GM18868 (cell line): ENCODE measurements at regions not wholly inside any gene's neighbourhood (a gene's known extent, or its start where the extent isn't known, plus 50 kb on each side); places are given as distances from the start of the nearest gene placed in this dataset.
A peak's percentile ranks its signal among the peaks of the same experiment; 100 is the strongest.

Experiments used
- ATAC-seq: cut with Tn5 transposase; IDR thresholded peaks from one replicate; pipeline ENCODE4 v1.9.1; 2021; ENCODE audit warnings: mild to moderate bottlenecking, moderate library complexity; ENCODE audit not compliant: unreplicated experiment

- ATAC-seq: no peak
Observed at GRCh38 chr2:20523073-20523798, 76.4 kb downstream of the RHOB start.

- no peak for ATAC-seq
Observed at GRCh38 chr2:20523799-20524187, 76.9 kb downstream of the RHOB start.

- peak; percentile 65 for ATAC-seq
Observed at GRCh38 chr2:20524412-20525040, 77.7 kb downstream of the RHOB start.

- peak; percentile 92 for ATAC-seq
Observed at GRCh38 chr2:20525041-20526035, 78.5 kb downstream of the RHOB start.

GRCh38 chr2:20526160-20526559, 79.3 kb downstream of the RHOB start:
- no peak for ATAC-seq

- no peak for ATAC-seq
Observed at GRCh38 chr2:20526708-20527107, 79.8 kb downstream of the RHOB start.

- no peak for ATAC-seq
Observed at GRCh38 chr2:20528713-20529112, 81.8 kb downstream of the RHOB start.

GRCh38 chr2:20530520-20530919, 83.6 kb downstream of the RHOB start:
- no peak for ATAC-seq

GRCh38 chr2:20531633-20532262, 84.9 kb downstream of the RHOB start:
- no peak for ATAC-seq

- no peak for ATAC-seq
Observed at GRCh38 chr2:20532634-20533437, 86.0 kb downstream of the RHOB start.

- ATAC-seq: no peak
Observed at GRCh38 chr2:20533993-20534622, 87.2 kb downstream of the RHOB start.

GRCh38 chr2:20534913-20535801, 88.3 kb downstream of the RHOB start:
- ATAC-seq: no peak

GRCh38 chr2:20536619-20537422, 89.9 kb downstream of the RHOB start:
- no peak for ATAC-seq

- no peak for ATAC-seq
Observed at GRCh38 chr2:20537423-20538307, 90.8 kb downstream of the RHOB start.

GRCh38 chr2:20538308-20539132, 91.6 kb downstream of the RHOB start:
- no peak for ATAC-seq

- ATAC-seq: no peak
Observed at GRCh38 chr2:20539133-20539719, 92.4 kb downstream of the RHOB start.
